ENCODE measurements at regions not wholly inside any gene's neighbourhood (a gene's known extent, or its start where the extent isn't known, plus 50 kb on each side); places are given as distances from the start of the nearest gene placed in this dataset.

GRCh38 chr3:106088304-106088703 is 219.5 kb upstream of the CBLB start:
- DNase-seq (ENCODE audit: low read depth in 1 of 2, low spot score in 1 of 2): no peak
- Histone ChIP-seq H3K27me3 (ENCODE audit: insufficient read depth, poor library complexity, severe bottlenecking) (no peaks in the 10 kb centered on the region), H3K4me3 (replicated peaks; ENCODE audit: insufficient read depth, low read length) (no peak overlapping the region), H3K27ac (replicated peaks) (no peak overlapping the region)
- TF ChIP-seq CTCF (IDR thresholded peaks at IDR 0.05; ENCODE audit: insufficient read depth, low read length) (no peak), GABPA (IDR thresholded peaks at IDR 0.05; ENCODE audit: low read depth) (no peak), REST (IDR thresholded peaks at IDR 0.05; ENCODE audit: insufficient replicate concordance, low read depth) (no peak), SPI1 (IDR thresholded peaks at IDR 0.05; ENCODE audit: borderline replicate concordance, low read depth) (no peak), POLR2AphosphoS5 (IDR thresholded peaks at IDR 0.05; ENCODE audit: low read depth) (no peak)

- H3K27me3 ChIP-seq (ENCODE audit: insufficient read depth, poor library complexity, severe bottlenecking): no peaks in the 10 kb centered on the region
- TF ChIP-seq REST (IDR thresholded peaks at IDR 0.05; ENCODE audit: insufficient replicate concordance, low read depth) (no peak), CTCF (IDR thresholded peaks at IDR 0.05; ENCODE audit: insufficient read depth, low read length) (no peak), POLR2AphosphoS5 (IDR thresholded peaks at IDR 0.05; ENCODE audit: low read depth) (no peak), SPI1 (IDR thresholded peaks at IDR 0.05; ENCODE audit: borderline replicate concordance, low read depth) (no peak), GABPA (IDR thresholded peaks at IDR 0.05; ENCODE audit: low read depth) (no peak)
- no peak for DNase-seq (ENCODE audit: low read depth in 1 of 2, low spot score in 1 of 2)
- no peak overlapping the region for H3K4me3 ChIP-seq (replicated peaks; ENCODE audit: insufficient read depth, low read length)
- H3K27ac ChIP-seq (replicated peaks): no peak overlapping the region
These were observed 220.1 kb upstream of the CBLB start for GRCh38 chr3:106088899-106089298.

- DNase-seq (ENCODE audit: low read depth in 1 of 2, low spot score in 1 of 2): no peak
- TF ChIP-seq SPI1 (IDR thresholded peaks at IDR 0.05; ENCODE audit: borderline replicate concordance, low read depth) (no peak), POLR2AphosphoS5 (IDR thresholded peaks at IDR 0.05; ENCODE audit: low read depth) (no peak), CTCF (IDR thresholded peaks at IDR 0.05; ENCODE audit: insufficient read depth, low read length) (no peak), GABPA (IDR thresholded peaks at IDR 0.05; ENCODE audit: low read depth) (no peak), REST (IDR thresholded peaks at IDR 0.05; ENCODE audit: insufficient replicate concordance, low read depth) (no peak)
- H3K27ac ChIP-seq (replicated peaks): no peak overlapping the region
- no peak overlapping the region for H3K4me3 ChIP-seq (replicated peaks; ENCODE audit: insufficient read depth, low read length)
- H3K27me3 ChIP-seq (ENCODE audit: insufficient read depth, poor library complexity, severe bottlenecking): no peaks in the 10 kb centered on the region
These were observed 221.0 kb upstream of the CBLB start for GRCh38 chr3:106089806-106090205.

Measured in HL-60 (cell line).